Endodermal cell (in vitro differentiated cells): ENCODE measurements at regions not wholly inside any gene's neighbourhood (a gene's known extent, or its start where the extent isn't known, plus 50 kb on each side); places are given as distances from the start of the nearest gene placed in this dataset.

Source experiments
- DNase-seq: peaks from one replicate; pipeline ENCODE4 v3.0.0-alpha.2; 2017
- H3K27ac ChIP-seq: 2 replicates; pipeline ENCODE4 v1.5.1; 2013; ENCODE audit warnings: mild to moderate bottlenecking, low read depth, low read length, moderate library complexity
- H3K27me3 ChIP-seq: 2 replicates; pipeline ENCODE4 v1.6.1; 2013; ENCODE audit warnings: mild to moderate bottlenecking, low read length, moderate library complexity; ENCODE audit not compliant: insufficient read depth, control insufficient read depth, poor library complexity, severe bottlenecking
- H3K36me3 ChIP-seq: 2 replicates; pipeline ENCODE4 v1.7.0; 2013; ENCODE audit warnings: mild to moderate bottlenecking, low read length, moderate library complexity; ENCODE audit not compliant: control insufficient read depth, insufficient read depth
- H3K4me1 ChIP-seq: one replicate; pipeline ENCODE4 v1.7.0; 2013; ENCODE audit warnings: low read length; ENCODE audit not compliant: control insufficient read depth, insufficient read depth
- H3K4me3 ChIP-seq: 2 replicates; pipeline ENCODE4 v1.5.1; 2013; ENCODE audit warnings: mild to moderate bottlenecking, low read length, moderate library complexity
- H3K9ac ChIP-seq: 2 replicates; pipeline ENCODE4 v1.6.1; 2013; ENCODE audit warnings: mild to moderate bottlenecking, low read length, moderate library complexity; ENCODE audit not compliant: poor library complexity, severe bottlenecking; ENCODE audit errors: extremely low read depth
- H3K9me3 ChIP-seq: 2 replicates; pipeline ENCODE4 v1.6.1; 2013; ENCODE audit warnings: mild to moderate bottlenecking, low read length, moderate library complexity; ENCODE audit not compliant: control insufficient read depth
- H3K27ac Mint-ChIP-seq: 2 replicates; pipeline ENCODE4 v1.8.0; 2020; ENCODE audit warnings: mixed read lengths
- H3K27me3 Mint-ChIP-seq: 2 replicates; pipeline ENCODE4 v1.8.0; 2021; ENCODE audit warnings: mild to moderate bottlenecking, mixed read lengths; ENCODE audit not compliant: insufficient read depth
- H3K36me3 Mint-ChIP-seq: 2 replicates; pipeline ENCODE4 v1.8.0; 2020; ENCODE audit warnings: low read depth, mixed read lengths
- H3K4me1 Mint-ChIP-seq: 2 replicates; pipeline ENCODE4 v1.8.0; 2020; ENCODE audit warnings: mixed read lengths
- H3K4me3 Mint-ChIP-seq: 2 replicates; pipeline ENCODE4 v1.8.0; 2020; ENCODE audit warnings: mild to moderate bottlenecking, moderate library complexity, mixed read lengths
- H3K9me3 Mint-ChIP-seq: 2 replicates; pipeline ENCODE4 v1.8.0; 2020; ENCODE audit warnings: mild to moderate bottlenecking, mixed read lengths
- CTCF ChIP-seq: fragments of 200-600 bp; sonication (generic); conservative IDR thresholded peaks from 2 replicates; pipeline ENCODE4 v1.5.0; 2021; ENCODE audit warnings: antibody characterized with exemption, mild to moderate bottlenecking
- WGBS, 2 experiments: methylation state at CpG; one replicate each; pipeline versions ENCODE4 v1.1.5 to v1.1.7; 2013; ENCODE audit warnings: missing lambda C conversion rate in 2 of 2, mixed read lengths in 1 of 2; ENCODE audit not compliant: insufficient coverage in 1 of 2, insufficient read length in 1 of 2; 5-methylcytosine and 5-hydroxymethylcytosine counted together

DNA sequence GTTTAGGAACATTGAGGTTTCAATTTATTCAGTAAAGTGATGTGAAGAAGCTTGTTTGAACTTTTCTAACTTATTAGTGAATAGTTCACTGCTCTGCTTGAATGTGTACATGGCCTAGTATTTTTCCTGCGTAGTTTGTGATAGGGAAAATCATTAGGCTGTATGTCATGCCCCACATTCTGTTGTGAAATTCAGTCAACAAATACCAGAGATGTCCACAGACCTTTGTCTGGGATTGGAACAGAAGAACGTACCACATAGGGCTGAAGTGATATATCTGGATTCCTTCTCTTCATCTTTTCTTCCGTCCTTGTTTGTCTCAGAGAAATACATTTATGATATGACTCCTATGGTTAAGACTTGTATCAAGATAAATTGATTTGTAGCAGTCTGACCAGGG, 88.8 kb upstream of the PLS3 start:
- TF ChIP-seq CTCF: no peak
- Mint-ChIP-seq H3K27ac (no peak overlapping the region), H3K9me3 (no peaks in the 10 kb centered on the region), H3K4me1 (no peaks in the 10 kb centered on the region), H3K36me3 (no peaks in the 10 kb centered on the region), H3K4me3 (no peak overlapping the region), H3K27me3 (no peaks in the 10 kb centered on the region)
- H3K36me3 ChIP-seq: no peaks in the 10 kb centered on the region
- H3K4me3 ChIP-seq: no peak overlapping the region
- H3K9ac ChIP-seq: no peak overlapping the region
- no peak overlapping the region for H3K27ac ChIP-seq
- DNase-seq: no peak
- H3K9me3 ChIP-seq: no peaks in the 10 kb centered on the region
- H3K27me3 ChIP-seq: no peaks in the 10 kb centered on the region
- WGBS, 2 experiments: 100% methylated on average over 2 of the region's 3 CpGs; no CpG with 5 or more reads in 1 of the 2 experiments
- H3K4me1 ChIP-seq: no peaks in the 10 kb centered on the region

DNA sequence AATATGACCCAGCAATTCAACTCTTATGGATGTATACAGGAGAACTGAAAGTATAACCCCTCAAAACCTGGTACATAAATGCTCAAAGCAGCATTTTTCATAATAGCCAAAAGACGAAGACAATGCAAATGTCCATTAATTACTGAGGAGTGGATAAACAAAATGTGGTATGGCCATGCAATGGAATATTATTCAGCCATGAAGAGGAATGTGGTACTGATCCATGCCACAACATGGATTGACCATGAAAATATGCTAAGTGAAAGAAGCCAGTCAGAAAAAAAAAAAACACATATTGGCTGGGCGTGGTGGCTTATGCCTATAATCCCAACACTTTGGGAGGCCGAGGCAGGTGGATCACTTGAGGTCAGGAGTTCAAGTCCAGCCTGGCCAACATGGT, 74.5 kb upstream of the PLS3 start:
- Mint-ChIP-seq H3K27ac (no peak overlapping the region), H3K9me3 (peaks cover 6% of the 10 kb centered on the region), H3K4me1 (no peaks in the 10 kb centered on the region), H3K27me3 (no peaks in the 10 kb centered on the region), H3K36me3 (no peaks in the 10 kb centered on the region), H3K4me3 (no peak overlapping the region)
- H3K36me3 ChIP-seq: no peaks in the 10 kb centered on the region
- H3K27me3 ChIP-seq: no peaks in the 10 kb centered on the region
- H3K9me3 ChIP-seq: no peaks in the 10 kb centered on the region
- no peaks in the 10 kb centered on the region for H3K4me1 ChIP-seq
- WGBS, 2 experiments: 87% methylated on average over 2 of the region's 3 CpGs; no CpG with 5 or more reads in 1 of the 2 experiments
- H3K4me3 ChIP-seq: no peak overlapping the region
- H3K27ac ChIP-seq: no peak overlapping the region
- TF ChIP-seq CTCF: no peak
- H3K9ac ChIP-seq: no peak overlapping the region
- DNase-seq: no peak

GRCh38 chrX:115487608-115488007, 73.4 kb upstream of the PLS3 start:
- Histone ChIP-seq H3K36me3 (no peaks in the 10 kb centered on the region), H3K27ac (no peak overlapping the region), H3K4me3 (no peak overlapping the region), H3K4me1 (no peaks in the 10 kb centered on the region), H3K9ac (no peak overlapping the region), H3K27me3 (no peaks in the 10 kb centered on the region), H3K9me3 (no peaks in the 10 kb centered on the region)
- Mint-ChIP-seq H3K4me1 (no peaks in the 10 kb centered on the region), H3K27me3 (no peaks in the 10 kb centered on the region), H3K36me3 (no peaks in the 10 kb centered on the region), H3K27ac (no peak overlapping the region), H3K9me3 (peaks cover 6% of the 10 kb centered on the region), H3K4me3 (no peak overlapping the region)
- TF ChIP-seq CTCF: no peak
- DNase-seq: no peak
